GM18517 (cell line): ENCODE measurements at regions not wholly inside any gene's neighbourhood (a gene's known extent, or its start where the extent isn't known, plus 50 kb on each side); places are given as distances from the start of the nearest gene placed in this dataset.

Experiments used
- ATAC-seq: cut with Tn5 transposase; IDR thresholded peaks from one replicate; pipeline ENCODE4 v1.9.1; 2021; ENCODE audit warnings: mild to moderate bottlenecking, moderate library complexity; ENCODE audit not compliant: unreplicated experiment

DNA sequence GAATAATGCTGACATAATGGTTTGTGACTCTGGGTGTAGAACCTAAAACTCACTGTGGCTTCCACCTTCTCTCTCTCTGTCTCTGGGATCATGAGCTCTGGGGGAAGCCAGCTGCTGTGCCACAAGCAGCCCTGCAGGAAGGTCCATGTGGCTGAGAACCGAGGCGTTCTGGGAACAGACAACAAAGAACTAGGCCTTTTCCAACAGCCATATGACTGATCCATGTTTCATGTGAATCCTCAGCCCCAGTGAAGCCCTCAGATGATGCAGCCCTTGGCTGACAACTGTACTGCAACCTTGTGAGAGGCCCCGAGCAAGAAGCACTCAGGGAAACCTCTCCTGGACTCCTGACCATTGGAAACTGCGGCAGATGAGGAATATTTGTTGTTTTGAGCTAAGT is 56.6 kb downstream of the HLA-G start:
- no peak for ATAC-seq

DNA sequence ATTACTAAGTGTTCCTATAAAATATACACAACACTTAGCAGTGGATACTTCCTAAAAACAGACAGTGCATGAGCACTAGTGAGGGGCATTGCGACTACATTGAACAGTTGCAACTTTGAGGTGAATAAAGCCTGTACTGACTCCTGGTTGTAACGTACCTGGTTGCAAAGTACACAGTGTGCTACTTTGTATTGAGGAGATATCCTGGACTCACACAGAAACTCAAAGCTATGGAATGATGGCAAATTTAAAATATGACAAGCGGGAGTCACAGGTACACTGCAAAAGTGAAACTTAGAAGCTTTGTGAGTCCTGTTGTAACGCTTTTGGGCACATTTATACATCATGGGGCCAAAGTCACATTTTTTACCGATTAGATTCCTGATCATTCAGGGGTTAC is 55.6 kb upstream of the HLA-A start:
- no peak for ATAC-seq

DNA sequence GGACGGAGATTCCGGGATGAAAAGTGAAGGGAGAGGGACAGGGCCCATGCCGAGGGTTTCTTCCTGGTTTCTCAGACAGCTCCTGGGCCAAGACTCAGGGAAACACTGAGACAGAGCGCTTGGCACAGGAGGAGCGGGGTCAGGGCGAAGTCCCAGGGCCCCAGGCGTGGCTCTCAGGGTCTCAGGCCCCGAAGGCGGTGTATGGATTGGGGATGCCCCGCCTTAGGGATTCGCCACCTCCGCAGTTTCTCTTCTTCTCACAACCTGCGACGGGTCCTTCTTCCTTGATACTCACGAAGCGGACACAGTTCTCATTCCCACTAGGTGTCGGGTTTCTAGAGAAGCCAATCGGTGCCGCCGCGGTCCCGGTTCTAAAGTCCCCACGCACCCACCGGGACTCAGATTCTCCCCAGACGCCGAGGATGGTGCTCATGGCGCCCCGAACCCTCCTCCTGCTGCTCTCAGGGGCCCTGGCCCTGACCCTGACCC is 55.0 kb upstream of the HLA-A start:
- ATAC-seq = peak; percentile 7

DNA sequence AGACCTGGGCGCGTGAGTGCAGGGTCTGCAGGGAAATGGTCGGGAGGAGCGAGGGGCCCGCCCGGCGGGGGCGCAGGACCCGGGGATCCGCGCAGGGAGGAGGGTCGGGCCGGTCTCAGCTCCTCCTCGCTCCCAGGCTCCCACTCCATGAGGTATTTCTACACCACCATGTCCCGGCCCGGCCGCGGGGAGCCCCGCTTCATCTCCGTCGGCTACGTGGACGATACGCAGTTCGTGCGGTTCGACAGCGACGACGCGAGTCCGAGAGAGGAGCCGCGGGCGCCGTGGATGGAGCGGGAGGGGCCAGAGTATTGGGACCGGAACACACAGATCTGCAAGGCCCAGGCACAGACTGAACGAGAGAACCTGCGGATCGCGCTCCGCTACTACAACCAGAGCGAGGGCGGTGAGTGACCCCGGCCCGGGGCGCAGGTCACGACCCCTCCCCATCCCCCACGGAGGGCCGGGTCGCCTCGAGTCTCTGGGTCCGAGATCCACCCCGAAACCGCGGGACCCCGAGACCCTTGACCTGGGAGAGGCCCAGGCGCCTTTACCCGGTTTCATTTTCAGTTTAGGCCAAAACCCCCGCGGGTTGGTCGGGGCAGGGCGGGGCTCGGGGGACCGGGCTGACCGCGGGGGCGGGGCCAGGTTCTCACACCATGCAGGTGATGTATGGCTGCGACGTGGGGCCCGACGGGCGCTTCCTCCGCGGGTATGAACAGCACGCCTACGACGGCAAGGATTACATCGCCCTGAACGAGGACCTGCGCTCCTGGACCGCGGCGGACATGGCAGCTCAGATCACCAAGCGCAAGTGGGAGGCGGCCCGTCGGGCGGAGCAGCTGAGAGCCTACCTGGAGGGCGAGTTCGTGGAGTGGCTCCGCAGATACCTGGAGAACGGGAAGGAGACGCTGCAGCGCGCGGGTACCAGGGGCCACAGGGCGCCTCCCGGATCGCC is 54.2 kb upstream of the HLA-A start:
- ATAC-seq = peak; percentile 80
